Right lobe of liver (tissue), 6 donors: ENCODE measurements at regions not wholly inside any gene's neighbourhood (a gene's known extent, or its start where the extent isn't known, plus 50 kb on each side); places are given as distances from the start of the nearest gene placed in this dataset.

Experiments used
- ATAC-seq, 4 donors: fragments of 200-7000 bp; cut with Tn5 transposase; one replicate each; pipeline ENCODE4 v1.9.1; 2020; ENCODE audit warnings: mild to moderate bottlenecking in 4 of 4, moderate library complexity in 4 of 4
- DNase-seq, 3 donors: peaks; one replicate each; pipeline ENCODE4 v3.0.0-alpha.2; 2020
- H3K27ac ChIP-seq, 3 donors: fragments of 200-600 bp; one replicate each; pipeline ENCODE4 v1.8.0; 2022
- H3K27me3 ChIP-seq, 2 donors: fragments of 200-600 bp; one replicate each; pipeline ENCODE4 v1.8.0; 2022
- H3K36me3 ChIP-seq, 4 donors: fragments of 200-600 bp; sonication (generic) in 1 of 4; one replicate each; pipeline versions ENCODE4 v1.5.1 to v1.8.0; 2017 to 2022; ENCODE audit warnings: control low read depth in 1 of 4
- H3K4me1 ChIP-seq, 4 donors: fragments of 200-600 bp; sonication (generic) in 1 of 4; one replicate each; pipeline versions ENCODE4 v1.5.1 to v1.8.0; 2017 to 2022; ENCODE audit warnings: control low read depth in 1 of 4
- H3K4me3 ChIP-seq, 3 donors: fragments of 200-600 bp; one replicate each; pipeline ENCODE4 v1.8.0; 2022
- H3K9me3 ChIP-seq, 4 donors: fragments of 200-600 bp; sonication (generic) in 1 of 4; one replicate each; pipeline versions ENCODE4 v1.5.1 to v1.8.0; 2017 to 2022; ENCODE audit warnings: control low read depth in 1 of 4
- POLR2A ChIP-seq: fragments of 450-650 bp; IDR thresholded peaks from one replicate; pipeline ENCODE4 v1.6.1; 2017; ENCODE audit warnings: antibody characterized with exemption, mild to moderate bottlenecking
- WGBS: methylation state at CpG from one replicate; pipeline ENCODE4 v1.1.6; 2018; ENCODE audit warnings: low coverage, low lambda C conversion rate; ENCODE audit not compliant: insufficient coverage; ENCODE audit errors: missing lambda C conversion rate; 5-methylcytosine and 5-hydroxymethylcytosine counted together
- intact Hi-C, 2 donors: fragments of 100-400 bp; cut with DNase I; formaldehyde crosslinking; loops; one replicate each; pipeline versions ENCODE4 v1.11.2 to v1.14.1; 2022
- TF ChIP-seq, protein P1 (sequence below), 4 donors: fragments of 200-600 bp in 3 of 4; fragments of 450-650 bp in 1 of 4; IDR thresholded peaks; one replicate each; pipeline versions ENCODE4 v1.5.1 to v1.8.0; 2016 to 2022; ENCODE audit warnings: antibody characterized with exemption in 4 of 4, mild to moderate bottlenecking in 2 of 4
- donor health status: DM: no; HTN: yes; CAD: no.
- donor health status: DM: no; HTN: no; CAD: no.
- donor health status: DM: no; HTN: no; CAD: no.
- donor health status: DM: no; HTN: yes; CAD: no.
- donor health status: DM: no; HTN: yes; CAD: no.

DNA sequence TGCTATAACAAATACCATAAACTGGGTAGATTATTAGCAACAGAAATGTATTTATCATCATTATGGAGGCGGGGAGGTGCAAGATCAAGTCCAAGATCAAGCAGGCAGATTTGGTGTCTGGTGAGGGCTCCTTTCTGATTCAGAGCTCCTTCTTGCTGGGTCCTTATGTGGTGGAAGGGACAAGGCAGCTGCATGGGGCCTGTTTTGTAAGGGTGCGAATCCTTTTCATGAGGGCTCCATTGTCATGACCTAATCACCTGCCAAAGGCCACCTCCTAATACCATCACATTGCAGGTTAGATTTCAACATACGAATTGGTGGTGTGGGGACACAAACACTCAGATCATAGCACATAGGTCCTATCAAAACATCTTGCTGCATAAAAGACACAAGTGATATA, 84.4 kb upstream of the CCDC150 start:
- 81% methylated on average over 3 of the region's 3 CpGs for WGBS

DNA sequence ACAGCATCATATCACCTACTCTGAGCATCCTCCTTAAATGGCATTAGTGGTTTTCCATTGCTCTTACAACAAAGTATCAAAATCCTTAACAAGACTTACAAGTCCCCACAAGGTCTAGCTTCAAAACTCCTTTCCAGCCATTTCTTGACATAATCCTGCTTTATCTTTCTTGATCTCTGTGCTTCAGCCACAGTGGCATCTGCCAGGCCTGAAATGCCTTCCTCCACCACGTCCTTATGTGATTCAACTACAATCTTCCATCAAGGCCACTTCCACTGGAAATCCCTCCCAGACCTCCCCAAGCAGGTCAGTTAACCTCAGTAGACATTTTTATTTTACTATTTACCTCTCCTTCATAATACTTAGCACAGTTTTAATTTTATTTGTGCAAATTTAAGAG, 83.8 kb upstream of the CCDC150 start:
- Histone ChIP-seq H3K4me3 (no peak overlapping the region), H3K36me3 (no peaks in the 10 kb centered on the region), H3K4me1 (no peaks in the 10 kb centered on the region), H3K27ac (no peak overlapping the region), H3K9me3 (no peaks in the 10 kb centered on the region), H3K27me3 (no peaks in the 10 kb centered on the region)
- intact Hi-C loops: no loop called here
- TF ChIP-seq, protein P1, sequence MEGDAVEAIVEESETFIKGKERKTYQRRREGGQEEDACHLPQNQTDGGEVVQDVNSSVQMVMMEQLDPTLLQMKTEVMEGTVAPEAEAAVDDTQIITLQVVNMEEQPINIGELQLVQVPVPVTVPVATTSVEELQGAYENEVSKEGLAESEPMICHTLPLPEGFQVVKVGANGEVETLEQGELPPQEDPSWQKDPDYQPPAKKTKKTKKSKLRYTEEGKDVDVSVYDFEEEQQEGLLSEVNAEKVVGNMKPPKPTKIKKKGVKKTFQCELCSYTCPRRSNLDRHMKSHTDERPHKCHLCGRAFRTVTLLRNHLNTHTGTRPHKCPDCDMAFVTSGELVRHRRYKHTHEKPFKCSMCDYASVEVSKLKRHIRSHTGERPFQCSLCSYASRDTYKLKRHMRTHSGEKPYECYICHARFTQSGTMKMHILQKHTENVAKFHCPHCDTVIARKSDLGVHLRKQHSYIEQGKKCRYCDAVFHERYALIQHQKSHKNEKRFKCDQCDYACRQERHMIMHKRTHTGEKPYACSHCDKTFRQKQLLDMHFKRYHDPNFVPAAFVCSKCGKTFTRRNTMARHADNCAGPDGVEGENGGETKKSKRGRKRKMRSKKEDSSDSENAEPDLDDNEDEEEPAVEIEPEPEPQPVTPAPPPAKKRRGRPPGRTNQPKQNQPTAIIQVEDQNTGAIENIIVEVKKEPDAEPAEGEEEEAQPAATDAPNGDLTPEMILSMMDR (IDR thresholded peaks at IDR 0.05): no peak
- no peak for TF ChIP-seq POLR2A
- no peak for ATAC-seq
- DNase-seq: no peak
- 71% methylated on average over 1 of the region's 1 CpG for WGBS

More for the DNA sequence above, 84.4 kb upstream of the CCDC150 start:
- H3K4me3 ChIP-seq: no peak overlapping the region
- ATAC-seq (no peak), DNase-seq (no peak)
- no peak for TF ChIP-seq POLR2A
- TF ChIP-seq, protein P1 (IDR thresholded peaks at IDR 0.05): no peak
- H3K27ac ChIP-seq: no peak overlapping the region
- intact Hi-C loops: no loop called here
- no peaks in the 10 kb centered on the region for H3K4me1 ChIP-seq
- no peaks in the 10 kb centered on the region for H3K27me3 ChIP-seq
- H3K9me3 ChIP-seq: no peaks in the 10 kb centered on the region
- H3K36me3 ChIP-seq: no peaks in the 10 kb centered on the region

DNA sequence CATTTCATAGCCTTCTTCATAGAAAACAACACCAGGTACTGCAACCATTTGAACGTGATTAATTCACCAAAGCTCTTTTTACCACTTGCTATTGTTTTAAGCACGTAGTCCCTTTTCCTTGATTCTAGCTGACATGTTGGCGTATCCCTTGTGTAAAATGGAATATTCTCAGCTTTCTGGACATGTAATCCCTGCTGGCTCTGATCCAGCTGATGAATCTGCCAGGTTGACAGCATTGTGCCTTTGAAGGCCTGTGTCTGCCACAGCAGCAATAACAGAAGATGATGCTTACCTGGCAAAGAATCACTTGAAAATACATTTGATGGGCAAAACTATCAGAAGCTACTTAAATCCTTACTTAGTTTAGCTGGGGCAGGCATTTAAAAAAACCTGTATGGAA, 81.0 kb upstream of the CCDC150 start:
- TF ChIP-seq, protein P1 (IDR thresholded peaks at IDR 0.05): no peak
- TF ChIP-seq POLR2A: no peak
- intact Hi-C loops: no loop called here
- Histone ChIP-seq H3K9me3 (no peaks in the 10 kb centered on the region), H3K36me3 (no peaks in the 10 kb centered on the region), H3K27me3 (no peaks in the 10 kb centered on the region), H3K4me3 (no peak overlapping the region), H3K27ac (no peak overlapping the region), H3K4me1 (no peaks in the 10 kb centered on the region)
- DNase-seq (no peak), ATAC-seq (no peak)
- WGBS: 87% methylated on average over 3 of the region's 3 CpGs

DNA sequence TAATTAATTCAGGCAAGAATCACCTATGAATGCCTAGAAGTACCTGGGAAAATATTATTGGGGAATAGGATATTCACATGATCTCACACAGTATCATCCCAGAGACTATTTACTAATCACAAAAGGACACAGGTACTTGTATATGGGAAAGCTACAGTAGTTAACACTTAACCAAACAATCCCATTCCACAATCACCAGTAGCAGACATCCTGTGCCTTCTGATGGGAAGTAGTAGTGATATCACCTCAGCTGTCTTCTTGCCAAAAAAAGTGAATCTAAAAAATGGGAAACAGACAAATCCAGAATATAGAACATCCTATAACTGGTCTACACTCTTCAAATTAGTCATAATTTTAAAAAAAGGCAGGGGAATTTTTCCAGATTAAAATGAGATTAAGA, 75.6 kb upstream of the CCDC150 start:
- DNase-seq (no peak), ATAC-seq (peak in 1 of 4 donors; percentile 44)
- no peaks in the 10 kb centered on the region for H3K4me1 ChIP-seq
- intact Hi-C loops: no loop called here
- no peaks in the 10 kb centered on the region for H3K36me3 ChIP-seq
- H3K4me3 ChIP-seq: no peak overlapping the region
- H3K27me3 ChIP-seq: no peaks in the 10 kb centered on the region
- no peaks in the 10 kb centered on the region for H3K9me3 ChIP-seq
- H3K27ac ChIP-seq: no peak overlapping the region
- TF ChIP-seq, protein P1 (IDR thresholded peaks at IDR 0.05): no peak
- TF ChIP-seq POLR2A: no peak

DNA sequence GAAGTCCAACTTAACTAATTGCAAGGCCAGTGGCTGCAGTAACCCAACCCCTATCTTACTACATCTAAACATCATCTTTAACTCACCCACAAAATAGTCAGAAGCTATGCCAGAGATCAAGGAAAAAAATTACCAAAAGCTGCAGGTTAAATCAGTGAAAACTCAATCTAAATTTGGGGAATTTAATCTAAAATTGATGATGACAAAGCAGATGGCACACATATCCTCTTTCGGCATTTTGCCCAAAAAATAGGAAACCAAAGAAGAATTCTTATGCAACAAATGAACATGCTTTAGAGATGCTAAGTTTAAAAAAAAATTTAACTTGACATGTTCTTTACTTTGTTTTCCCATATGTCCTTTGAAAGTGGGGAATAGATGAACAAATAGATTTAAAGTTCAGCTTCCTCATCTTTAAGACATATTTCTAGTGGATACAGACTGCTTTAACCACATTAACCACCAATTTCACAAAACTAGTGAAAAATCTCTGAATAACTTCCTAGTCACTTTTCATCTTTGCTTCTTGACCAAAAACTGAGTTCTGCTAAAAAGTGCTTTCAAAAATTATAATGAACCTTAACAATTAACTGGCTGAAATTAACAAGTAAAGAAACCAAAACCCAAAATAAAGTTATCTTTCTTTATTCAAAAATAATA, 74.3 kb upstream of the CCDC150 start:
- TF ChIP-seq POLR2A: no peak
- 50% methylated on average over 1 of the region's 1 CpG for WGBS
- Histone ChIP-seq H3K27me3 (no peaks in the 10 kb centered on the region), H3K27ac (no peak overlapping the region), H3K4me1 (no peaks in the 10 kb centered on the region), H3K9me3 (no peaks in the 10 kb centered on the region), H3K4me3 (no peak overlapping the region), H3K36me3 (no peaks in the 10 kb centered on the region)
- ATAC-seq: no peak
- intact Hi-C loops: no loop called here
- DNase-seq: no peak
